GM12878 (cell line): ENCODE measurements at regions not wholly inside any gene's neighbourhood (a gene's known extent, or its start where the extent isn't known, plus 50 kb on each side); places are given as distances from the start of the nearest gene placed in this dataset.

Experiments
- ATAC-seq: fragments of 200-7000 bp; cut with Tn5 transposase; 3 replicates; pipeline ENCODE4 v1.9.1; 2020; ENCODE audit warnings: mild to moderate bottlenecking, moderate library complexity
- BruUV-seq: library from RNA; stranded (reverse); fragments of 400-500 nt; replicated peaks from 2 replicates; lab custom pipeline; 2021; lab: Mats Ljungman, UMichigan
- CTCF ChIA-PET: fragments of 300-600 bp; sonication (Branson Sonifier 250); formaldehyde crosslinking; extraction: SDS; loops from one replicate; lab custom pipeline; 2021; ENCODE audit warnings: inconsistent platforms; lab: Yijun Ruan, JAX
- POLR2A ChIA-PET: fragments of 350-600 bp; formaldehyde crosslinking; extraction: SDS; loops from one replicate; lab custom pipeline; 2021; ENCODE audit warnings: inconsistent platforms; lab: Charles Lee
- RAD21 ChIA-PET: fragments of 300-600 bp; sonication (Branson Sonifier 250); formaldehyde crosslinking; loops from one replicate; lab custom pipeline; 2023; ENCODE audit warnings: antibody characterized with exemption; ENCODE audit not compliant: unreplicated experiment; lab: Charles Lee
- SMC1A ChIA-PET: fragments of 300-600 bp; sonication (Branson Sonifier 250); formaldehyde crosslinking; loops from one replicate; lab custom pipeline; 2023; ENCODE audit not compliant: unreplicated experiment, uncharacterized antibody; lab: Charles Lee
- DNase-seq: peaks from one replicate; pipeline ENCODE4 v3.0.0-alpha.2; 2011; ENCODE audit warnings: low read depth, low spot score
- FAIRE-seq: peaks from 3 replicates; lab custom pipeline; 2011; peaks lifted over from hg19 to GRCh38; lab: Jason Lieb, UNC
- H2AFZ ChIP-seq: 2 replicates; pipeline ENCODE4 v1.6.0; 2011; ENCODE audit warnings: low read depth, low read length, control low read depth; ENCODE audit not compliant: control insufficient read depth
- H3K27ac ChIP-seq: 2 replicates; pipeline ENCODE4 v1.5.1; 2011; ENCODE audit warnings: control low read depth; ENCODE audit not compliant: control insufficient read depth, insufficient read depth
- H3K27me3 ChIP-seq, 2 experiments: replicated peaks in 1 of 2; 2 replicates each; pipeline versions ENCODE4 v1.6.0 to v1.6.1; 2011; ENCODE audit warnings: low read length in 1 of 2; ENCODE audit not compliant: control insufficient read depth in 2 of 2, insufficient read depth in 2 of 2
- H3K36me3 ChIP-seq, 2 experiments: 2 replicates each; pipeline ENCODE4 v1.5.1; 2011; ENCODE audit warnings: low read length in 1 of 2; ENCODE audit not compliant: control insufficient read depth in 2 of 2, insufficient read depth in 2 of 2
- H3K4me1 ChIP-seq: 2 replicates; pipeline ENCODE4 v1.6.1; 2011; ENCODE audit warnings: mild to moderate bottlenecking, low read length, moderate library complexity, mixed read lengths; ENCODE audit not compliant: control insufficient read depth, insufficient read depth
- H3K4me2 ChIP-seq: 2 replicates; pipeline ENCODE4 v1.6.0; 2011; ENCODE audit warnings: control low read depth; ENCODE audit not compliant: control insufficient read depth, insufficient read depth
- H3K4me3 ChIP-seq: fragments of 200-600 bp; sonication (generic); 2 replicates; pipeline ENCODE4 v1.5.1; 2016
- H3K79me2 ChIP-seq: 2 replicates; pipeline ENCODE4 v1.6.0; 2011; ENCODE audit warnings: low read length; ENCODE audit not compliant: control insufficient read depth, insufficient read depth
- H3K9ac ChIP-seq: 2 replicates; pipeline ENCODE4 v1.8.0; 2011; ENCODE audit warnings: low read length, control low read depth, mixed read lengths; ENCODE audit not compliant: control insufficient read depth, insufficient read depth
- H3K9me3 ChIP-seq: replicated peaks from 3 replicates; pipeline ENCODE4 v1.5.1; 2011; ENCODE audit warnings: mild to moderate bottlenecking, low read length; ENCODE audit not compliant: control insufficient read depth, insufficient read depth
- H4K20me1 ChIP-seq: 2 replicates; pipeline ENCODE4 v1.6.0; 2011; ENCODE audit not compliant: control insufficient read depth, insufficient read depth
- E2F4 ChIP-seq: IDR thresholded peaks from 2 replicates; pipeline ENCODE4 v1.6.1; 2012; ENCODE audit warnings: low read depth, low read length, improper control_type of control experiment
- E4F1 ChIP-seq: fragments of 450-650 bp; IDR thresholded peaks from 2 replicates; pipeline ENCODE4 v1.6.1; 2018; ENCODE audit warnings: borderline replicate concordance, mild to moderate bottlenecking; ENCODE audit not compliant: partially characterized antibody
- GABPA ChIP-seq: IDR thresholded peaks from 2 replicates; pipeline ENCODE4 v1.6.1; 2014; ENCODE audit warnings: antibody characterized with exemption, low read depth, mild to moderate bottlenecking, inconsistent platforms
- JUNB ChIP-seq: IDR thresholded peaks from 2 replicates; pipeline ENCODE4 v1.6.1; 2016; ENCODE audit warnings: antibody characterized with exemption, mild to moderate bottlenecking
- MLLT1 ChIP-seq: fragments of 450-650 bp; IDR thresholded peaks from 2 replicates; pipeline ENCODE4 v1.6.1; 2016; ENCODE audit warnings: mild to moderate bottlenecking
- NBN ChIP-seq: fragments of 450-650 bp; IDR thresholded peaks from 2 replicates; pipeline ENCODE4 v1.6.1; 2016
- PAX8 ChIP-seq: fragments of 450-650 bp; IDR thresholded peaks from 2 replicates; pipeline ENCODE4 v1.6.1; 2017; ENCODE audit warnings: mild to moderate bottlenecking, moderate library complexity
- SMC3 ChIP-seq: IDR thresholded peaks from 2 replicates; pipeline ENCODE4 v1.6.1; 2011; ENCODE audit warnings: low read length, improper control_type of control experiment, borderline replicate concordance
- STAT3 ChIP-seq: IDR thresholded peaks from 2 replicates; pipeline ENCODE4 v1.6.1; 2011; ENCODE audit warnings: low read depth, low read length, improper control_type of control experiment
- SUZ12 ChIP-seq: fragments of 200-600 bp; sonication (generic); IDR thresholded peaks from one replicate; pipeline ENCODE4 v1.6.1; 2018; ENCODE audit warnings: antibody characterized with exemption, mild to moderate bottlenecking; ENCODE audit not compliant: unreplicated experiment
- ZZZ3 ChIP-seq: IDR thresholded peaks from 2 replicates; pipeline ENCODE4 v1.6.1; 2011; ENCODE audit warnings: low read depth; ENCODE audit not compliant: control insufficient read depth, insufficient read length
- WGBS: methylation state at CpG from one replicate; pipeline ENCODE4 v1.1.6; 2016; ENCODE audit warnings: low lambda C conversion rate; ENCODE audit not compliant: insufficient replicate concordance, insufficient coverage; ENCODE audit errors: missing lambda C conversion rate; 5-methylcytosine and 5-hydroxymethylcytosine counted together
- in situ Hi-C: fragments of 300-500 bp; cut with MboI; formaldehyde crosslinking; loops from 9 replicates; pipeline ENCODE4 v1.14.3; 2018; ENCODE audit warnings: mixed read lengths
- intact Hi-C: fragments of 100-400 bp; cut with micrococcal nuclease; formaldehyde crosslinking; loops from one replicate; pipeline ENCODE4 v1.14.2; 2022; ENCODE audit not compliant: unreplicated experiment

GRCh38 chr1:181985281-181985680 lies 76.2 kb downstream of the ZNF648 start:
- ATAC-seq (no peak), FAIRE-seq (no peak), DNase-seq (no peak)
- no peaks in the 10 kb centered on the region for H3K9me3 ChIP-seq
- H2AFZ ChIP-seq, result no peak overlapping the region
- no peaks in the 10 kb centered on the region for H4K20me1 ChIP-seq
- H3K79me2 ChIP-seq, result no peaks in the 10 kb centered on the region
- CTCF ChIA-PET, result no interaction called here
- H3K27ac ChIP-seq, result no peak overlapping the region
- no TSS peak for BruUV-seq
- no peaks in the 10 kb centered on the region for H3K36me3 ChIP-seq
- H3K4me1 ChIP-seq, result no peaks in the 10 kb centered on the region
- POLR2A ChIA-PET, result no interaction called here
- 44% methylated on average over 3 of the region's 3 CpGs for WGBS
- TF ChIP-seq E2F4 (no peak), MLLT1 (no peak)
- in situ Hi-C loops, result no loop called here
- no peak overlapping the region for H3K9ac ChIP-seq
- intact Hi-C loops, result no loop called here
- RAD21 ChIA-PET, result no interaction called here
- peaks cover 0 to 2% of the 10 kb centered on the region in 2 experiments; a peak in 1 of 4 replicates for H3K27me3 ChIP-seq
- no peak overlapping the region for H3K4me2 ChIP-seq
- no peak overlapping the region for H3K4me3 ChIP-seq
- SMC1A ChIA-PET, result interaction anchor here (1.0 to 1.5 kb wide), 3 partner anchors 10 to 69 kb away, joined by 3 to 4 read pairs (median 3); no protein-coding TSS in a partner anchor

GRCh38 chr1:181984006-181984405 lies 77.5 kb downstream of the ZNF648 start:
- Histone ChIP-seq H3K4me2 (no peak overlapping the region), H2AFZ (no peak overlapping the region), H3K27me3 (peaks cover 0 to 2% of the 10 kb centered on the region in 2 experiments; a peak in 1 of 4 replicates), H3K79me2 (no peaks in the 10 kb centered on the region), H3K9ac (no peak overlapping the region), H3K36me3 (no peaks in the 10 kb centered on the region), H3K9me3 (no peaks in the 10 kb centered on the region), H4K20me1 (no peaks in the 10 kb centered on the region), H3K4me3 (no peak overlapping the region), H3K27ac (no peak overlapping the region), H3K4me1 (no peaks in the 10 kb centered on the region)
- intact Hi-C loops, result no loop called here
- no TSS peak for BruUV-seq
- ChIA-PET SMC1A (interaction anchor here (0.9 kb wide), 1 partner anchor 12 kb away, joined by 3 read pairs; no protein-coding TSS in a partner anchor), RAD21 (interaction anchor here (0.5 kb wide), 1 partner anchor 47 kb away, joined by 5 read pairs; no protein-coding TSS in a partner anchor), POLR2A (no interaction called here), CTCF (interaction anchor here (0.6 to 0.9 kb wide), 2 partner anchors 47 to 1054 kb away, joined by 3 read pairs; no protein-coding TSS in a partner anchor)
- FAIRE-seq (no peak), DNase-seq (no peak), ATAC-seq (no peak)
- in situ Hi-C loops, result no loop called here
- 12% methylated on average over 4 of the region's 4 CpGs for WGBS
- TF ChIP-seq SUZ12 (no peak), PAX8 (no peak), STAT3 (no peak), JUNB (no peak), SMC3 (no peak), MLLT1 (no peak), GABPA (no peak), NBN (no peak), ZZZ3 (no peak), E4F1 (no peak)
